ENCODE measurements at regions not wholly inside any gene's neighbourhood (a gene's known extent, or its start where the extent isn't known, plus 50 kb on each side); places are given as distances from the start of the nearest gene placed in this dataset.

GRCh38 chr19:31001991-31002390 is 347.2 kb downstream of the TSHZ3 start:
- H3K9me3 ChIP-seq (ENCODE audit: control insufficient read depth, insufficient read depth, low read depth, low read length), result no peaks in the 10 kb centered on the region
- no peak overlapping the region for H2AFZ ChIP-seq (ENCODE audit: low read length)
- DNase-seq (ENCODE audit: low read depth in 2 of 2), result no peak
- no peak for TF ChIP-seq EZH2 (IDR thresholded peaks at IDR 0.05; ENCODE audit: low read length, missing control alignments)
- no peak for TF ChIP-seq CTCF (conservative IDR thresholded peaks at IDR 0.05 in 1 of 2, IDR thresholded peaks at IDR 0.05 in 1 of 2; ENCODE audit: low read depth in 1 of 2, low read length in 2 of 2)
- no peak overlapping the region for H3K4me3 ChIP-seq (replicated peaks in 1 of 4; ENCODE audit: control extremely low read depth in 1 of 4, insufficient read depth in 1 of 4, low read depth in 3 of 4, low read length in 4 of 4)
- no peaks in the 10 kb centered on the region for H3K27me3 ChIP-seq (ENCODE audit: control insufficient read depth, insufficient read depth, low read length)
- H4K20me1 ChIP-seq (ENCODE audit: control insufficient read depth, extremely low read depth, insufficient read depth, low read length), result no peaks in the 10 kb centered on the region
- no peak overlapping the region for H3K4me2 ChIP-seq (ENCODE audit: extremely low read depth, insufficient read depth, low read length)
- H3K4me1 ChIP-seq (ENCODE audit: control insufficient read depth, extremely low read depth, insufficient read depth, low read length), result no peaks in the 10 kb centered on the region
- no peaks in the 10 kb centered on the region for H3K36me3 ChIP-seq (ENCODE audit: control insufficient read depth, insufficient read depth, low read length)
- H3K79me2 ChIP-seq (ENCODE audit: control insufficient read depth, insufficient read depth, low read length), result no peaks in the 10 kb centered on the region
- H3K9ac ChIP-seq (ENCODE audit: insufficient read depth, low read length), result no peak overlapping the region
- H3K27ac ChIP-seq (ENCODE audit: insufficient read depth, low read length), result no peak overlapping the region

DNA sequence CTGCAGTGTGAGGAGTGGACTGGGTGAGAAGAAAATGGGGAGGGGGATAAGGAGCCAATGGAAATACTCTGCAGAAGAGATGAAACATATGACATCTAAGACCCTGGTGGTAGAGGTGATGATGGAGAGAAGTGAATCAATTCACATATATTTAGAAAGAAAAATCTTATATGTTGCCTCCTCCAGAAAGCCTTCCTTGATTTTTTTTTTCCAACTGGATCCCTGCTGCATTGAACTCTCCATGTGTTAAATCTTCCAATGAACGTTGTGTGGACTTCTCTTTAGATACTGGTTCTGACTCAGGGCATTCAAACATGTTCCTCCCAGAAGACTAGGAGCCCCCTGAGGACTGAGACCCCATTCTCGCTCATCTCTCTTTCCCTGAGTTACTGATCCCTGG is 348.3 kb downstream of the TSHZ3 start:
- Histone ChIP-seq H3K79me2 (ENCODE audit: control insufficient read depth, insufficient read depth, low read length) (no peaks in the 10 kb centered on the region), H3K4me2 (ENCODE audit: extremely low read depth, insufficient read depth, low read length) (no peak overlapping the region)
- TF ChIP-seq EZH2 (IDR thresholded peaks at IDR 0.05; ENCODE audit: low read length, missing control alignments), result no peak
- TF ChIP-seq CTCF (conservative IDR thresholded peaks at IDR 0.05 in 1 of 2, IDR thresholded peaks at IDR 0.05 in 1 of 2; ENCODE audit: low read depth in 1 of 2, low read length in 2 of 2), result no peak

GRCh38 chr19:30999726-31000125 is 349.5 kb downstream of the TSHZ3 start:
- no peak overlapping the region for H3K27ac ChIP-seq (ENCODE audit: insufficient read depth, low read length)
- H3K4me2 ChIP-seq (ENCODE audit: extremely low read depth, insufficient read depth, low read length), result no peak overlapping the region
- no peaks in the 10 kb centered on the region for H3K36me3 ChIP-seq (ENCODE audit: control insufficient read depth, insufficient read depth, low read length)
- no peak overlapping the region for H3K4me3 ChIP-seq (replicated peaks in 1 of 4; ENCODE audit: control extremely low read depth in 1 of 4, insufficient read depth in 1 of 4, low read depth in 3 of 4, low read length in 4 of 4)
- no peak for TF ChIP-seq EZH2 (IDR thresholded peaks at IDR 0.05; ENCODE audit: low read length, missing control alignments)
- TF ChIP-seq CTCF (conservative IDR thresholded peaks at IDR 0.05 in 1 of 2, IDR thresholded peaks at IDR 0.05 in 1 of 2; ENCODE audit: low read depth in 1 of 2, low read length in 2 of 2), result no peak
- no peak overlapping the region for H3K9ac ChIP-seq (ENCODE audit: insufficient read depth, low read length)
- no peaks in the 10 kb centered on the region for H3K4me1 ChIP-seq (ENCODE audit: control insufficient read depth, extremely low read depth, insufficient read depth, low read length)
- H3K79me2 ChIP-seq (ENCODE audit: control insufficient read depth, insufficient read depth, low read length), result no peaks in the 10 kb centered on the region
- H2AFZ ChIP-seq (ENCODE audit: low read length), result no peak overlapping the region
- H3K27me3 ChIP-seq (ENCODE audit: control insufficient read depth, insufficient read depth, low read length), result no peaks in the 10 kb centered on the region
- no peaks in the 10 kb centered on the region for H4K20me1 ChIP-seq (ENCODE audit: control insufficient read depth, extremely low read depth, insufficient read depth, low read length)
- H3K9me3 ChIP-seq (ENCODE audit: control insufficient read depth, insufficient read depth, low read depth, low read length), result no peaks in the 10 kb centered on the region
- DNase-seq (ENCODE audit: low read depth in 2 of 2), result peak in 1 of 2 donors; percentile 54

More for the DNA sequence above, 348.3 kb downstream of the TSHZ3 start:
- H3K27me3 ChIP-seq (ENCODE audit: control insufficient read depth, insufficient read depth, low read length), result no peaks in the 10 kb centered on the region
- DNase-seq (ENCODE audit: low read depth in 2 of 2), result no peak
- H3K9me3 ChIP-seq (ENCODE audit: control insufficient read depth, insufficient read depth, low read depth, low read length), result no peaks in the 10 kb centered on the region
- no peaks in the 10 kb centered on the region for H4K20me1 ChIP-seq (ENCODE audit: control insufficient read depth, extremely low read depth, insufficient read depth, low read length)
- H3K4me1 ChIP-seq (ENCODE audit: control insufficient read depth, extremely low read depth, insufficient read depth, low read length), result no peaks in the 10 kb centered on the region
- no peak overlapping the region for H3K9ac ChIP-seq (ENCODE audit: insufficient read depth, low read length)
- H2AFZ ChIP-seq (ENCODE audit: low read length), result no peak overlapping the region
- H3K4me3 ChIP-seq (replicated peaks in 1 of 4; ENCODE audit: control extremely low read depth in 1 of 4, insufficient read depth in 1 of 4, low read depth in 3 of 4, low read length in 4 of 4), result no peak overlapping the region
- no peak overlapping the region for H3K27ac ChIP-seq (ENCODE audit: insufficient read depth, low read length)
- H3K36me3 ChIP-seq (ENCODE audit: control insufficient read depth, insufficient read depth, low read length), result no peaks in the 10 kb centered on the region

Measured in fibroblast of lung (primary cell).